Type B pancreatic cell (in vitro differentiated cells): ENCODE measurements at regions not wholly inside any gene's neighbourhood (a gene's known extent, or its start where the extent isn't known, plus 50 kb on each side); places are given as distances from the start of the nearest gene placed in this dataset.
A peak's percentile ranks its signal among the peaks of the same experiment; 100 is the strongest.

Experiments
- DNase-seq: peaks from one replicate; pipeline ENCODE4 v3.0.0; 2021; ENCODE audit warnings: mixed read lengths; ENCODE audit not compliant: unreplicated experiment; ENCODE audit errors: extremely low spot score
- H3K27ac Mint-ChIP-seq: 2 replicates; pipeline ENCODE4 v1.8.0; 2021; ENCODE audit warnings: mild to moderate bottlenecking, mixed read lengths
- H3K27me3 Mint-ChIP-seq: 2 replicates; pipeline ENCODE4 v1.8.0; 2021; ENCODE audit warnings: mixed read lengths
- H3K36me3 Mint-ChIP-seq: 2 replicates; pipeline ENCODE4 v1.8.0; 2021; ENCODE audit warnings: mixed read lengths
- H3K4me1 Mint-ChIP-seq: one replicate; pipeline ENCODE4 v1.8.0; 2021; ENCODE audit warnings: mixed read lengths; ENCODE audit not compliant: unreplicated experiment
- H3K4me3 Mint-ChIP-seq: 2 replicates; pipeline ENCODE4 v1.8.0; 2021; ENCODE audit warnings: mild to moderate bottlenecking, mixed read lengths
- H3K9me3 Mint-ChIP-seq: 2 replicates; pipeline ENCODE4 v1.8.0; 2021; ENCODE audit warnings: mixed read lengths
- CTCF ChIP-seq: fragments of 200-600 bp; sonication (generic); conservative IDR thresholded peaks from 2 replicates; pipeline ENCODE4 v1.5.0; 2021; ENCODE audit warnings: antibody characterized with exemption, mild to moderate bottlenecking

- Mint-ChIP-seq H3K4me3 (no peak overlapping the region), H3K4me1 (peaks cover 17% of the 10 kb centered on the region), H3K27me3 (peaks cover 30% of the 10 kb centered on the region), H3K27ac (no peak overlapping the region), H3K9me3 (no peaks in the 10 kb centered on the region), H3K36me3 (no peaks in the 10 kb centered on the region)
- TF ChIP-seq CTCF, result no peak
- no peak for DNase-seq
Observed at GRCh38 chr1:215416497-215416896, 150.6 kb upstream of the KCTD3 start.

DNA sequence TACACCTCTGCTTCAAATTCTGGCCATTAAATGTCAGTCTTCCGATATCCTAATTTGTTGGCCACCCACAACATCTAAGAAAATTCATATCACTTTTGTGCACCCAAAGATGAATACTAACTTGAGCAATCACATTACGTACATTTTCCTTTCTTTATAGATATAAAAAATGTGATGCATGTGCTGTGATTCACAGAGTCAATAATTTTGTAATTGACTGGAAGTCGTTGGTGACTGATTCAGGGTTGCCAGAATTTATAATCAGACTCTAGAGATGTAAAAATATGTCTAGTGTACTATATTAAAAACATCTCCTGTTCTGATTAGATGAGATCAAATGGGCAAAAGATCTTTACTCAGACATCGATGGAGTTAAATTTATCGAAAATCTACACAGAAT is 150.0 kb upstream of the KCTD3 start:
- Mint-ChIP-seq H3K27me3 (peaks cover 24% of the 10 kb centered on the region), H3K4me1 (peaks cover 19% of the 10 kb centered on the region), H3K27ac (no peak overlapping the region), H3K36me3 (no peaks in the 10 kb centered on the region), H3K4me3 (no peak overlapping the region), H3K9me3 (no peaks in the 10 kb centered on the region)
- TF ChIP-seq CTCF, result no peak
- DNase-seq, result no peak

DNA sequence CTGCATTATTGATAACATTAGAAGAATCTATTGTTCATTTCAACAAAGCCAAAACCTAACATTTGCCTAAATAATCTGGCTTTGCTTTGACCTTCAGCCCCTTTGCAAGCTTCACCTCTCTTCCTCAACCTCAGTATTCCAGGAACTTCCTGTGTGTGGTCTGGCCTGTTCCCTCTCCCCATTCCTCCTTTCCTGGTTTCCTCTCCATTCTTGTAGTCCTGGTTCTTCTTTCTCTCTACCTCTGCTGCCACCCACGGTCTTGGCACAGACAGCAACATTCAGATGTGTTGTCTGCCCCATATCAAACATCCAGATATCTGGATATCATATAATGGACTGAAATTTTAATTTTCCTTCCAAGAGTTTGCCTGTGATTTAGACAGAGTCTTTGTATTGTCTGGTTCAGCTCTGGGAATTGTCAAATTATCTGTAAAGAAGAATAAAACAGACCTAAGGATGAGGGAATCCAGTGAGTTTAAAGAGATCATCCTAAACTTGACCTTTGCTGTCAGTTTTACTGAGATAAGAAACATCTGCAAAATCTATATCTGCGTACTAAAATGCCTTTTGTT is 148.1 kb upstream of the KCTD3 start:
- Mint-ChIP-seq H3K9me3 (no peaks in the 10 kb centered on the region), H3K4me1 (peaks cover 31% of the 10 kb centered on the region), H3K27ac (no peak overlapping the region), H3K27me3 (peaks cover 12% of the 10 kb centered on the region), H3K4me3 (no peak overlapping the region), H3K36me3 (no peaks in the 10 kb centered on the region)
- no peak for DNase-seq
- TF ChIP-seq CTCF, result no peak

DNA sequence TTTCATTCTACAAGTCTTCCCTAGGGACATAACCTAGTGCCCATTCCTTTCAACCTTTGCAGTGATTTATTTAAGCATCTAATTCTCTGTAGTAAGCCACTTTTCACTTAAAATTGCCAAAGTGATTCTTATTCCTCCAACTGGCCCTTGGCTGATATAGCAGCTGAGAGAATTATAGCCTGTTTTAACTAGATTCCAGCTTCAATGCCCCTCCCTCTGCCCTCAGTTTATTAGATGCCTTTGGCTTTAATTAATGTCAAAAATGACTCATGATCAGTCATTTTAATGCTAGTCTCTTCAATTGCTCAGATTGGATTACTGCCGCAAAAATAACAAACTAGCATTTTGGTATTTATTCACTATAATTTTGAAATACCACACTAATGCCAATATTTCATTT is 145.4 kb upstream of the KCTD3 start:
- Mint-ChIP-seq H3K9me3 (no peaks in the 10 kb centered on the region), H3K27me3 (peaks cover 2% of the 10 kb centered on the region), H3K36me3 (no peaks in the 10 kb centered on the region), H3K27ac (no peak overlapping the region), H3K4me3 (peak overlapping the region; percentile 9), H3K4me1 (peaks cover 34% of the 10 kb centered on the region)
- no peak for TF ChIP-seq CTCF
- no peak for DNase-seq

GRCh38 chr1:215423288-215423687 is 143.8 kb upstream of the KCTD3 start:
- peaks cover 2% of the 10 kb centered on the region for H3K27me3 Mint-ChIP-seq

More at GRCh38 chr1:215423288-215423687, 143.8 kb upstream of the KCTD3 start:
- Mint-ChIP-seq H3K9me3 (no peaks in the 10 kb centered on the region), H3K4me1 (peaks cover 34% of the 10 kb centered on the region), H3K27ac (no peak overlapping the region), H3K36me3 (no peaks in the 10 kb centered on the region), H3K4me3 (peak overlapping the region; percentile 21)
- TF ChIP-seq CTCF, result no peak
- DNase-seq, result no peak
